ENCODE measurements at regions not wholly inside any gene's neighbourhood (a gene's known extent, or its start where the extent isn't known, plus 50 kb on each side); places are given as distances from the start of the nearest gene placed in this dataset.

GRCh38 chr4:110860901-110861300 is 238.0 kb upstream of the PITX2 start:
- TF ChIP-seq POLR2A (IDR thresholded peaks at IDR 0.05; ENCODE audit: low read length): no peak
- no peak for TF ChIP-seq GATA1 (IDR thresholded peaks at IDR 0.05; ENCODE audit: low read depth, low read length)
